Fibroblast of lung (primary cell): ENCODE measurements at regions not wholly inside any gene's neighbourhood (a gene's known extent, or its start where the extent isn't known, plus 50 kb on each side); places are given as distances from the start of the nearest gene placed in this dataset.
A peak's percentile ranks its signal among the peaks of the same experiment; 100 is the strongest.

Experiments
- DNase-seq, 2 donors: peaks; one replicate each; pipeline versions ENCODE4 v3.0.0 to v3.0.0-alpha.2; 2010; ENCODE audit warnings: low read depth in 2 of 2
- H2AFZ ChIP-seq: 2 replicates; pipeline ENCODE4 v1.5.1; 2012; ENCODE audit warnings: low read length, control low read depth, inconsistent platforms
- H3K27ac ChIP-seq: 2 replicates; pipeline ENCODE4 v1.5.1; 2011; ENCODE audit warnings: low read length, control low read depth; ENCODE audit not compliant: insufficient read depth
- H3K27me3 ChIP-seq: 2 replicates; pipeline ENCODE4 v1.5.1; 2011; ENCODE audit warnings: mild to moderate bottlenecking, low read length; ENCODE audit not compliant: control insufficient read depth, insufficient read depth
- H3K36me3 ChIP-seq: 2 replicates; pipeline ENCODE4 v1.5.1; 2011; ENCODE audit warnings: low read length; ENCODE audit not compliant: control insufficient read depth, insufficient read depth
- H3K4me1 ChIP-seq: 2 replicates; pipeline ENCODE4 v1.5.1; 2011; ENCODE audit warnings: low read length; ENCODE audit not compliant: control insufficient read depth, insufficient read depth; ENCODE audit errors: extremely low read depth
- H3K4me2 ChIP-seq: 2 replicates; pipeline ENCODE4 v1.5.1; 2011; ENCODE audit warnings: low read length, control low read depth; ENCODE audit not compliant: insufficient read depth; ENCODE audit errors: extremely low read depth
- H3K4me3 ChIP-seq, 4 experiments: fragments of 200-600 bp in 1 of 4; sonication (generic) in 1 of 4; replicated peaks in 1 of 4; 2 replicates each; pipeline ENCODE4 v1.5.1; 2011 to 2016; ENCODE audit warnings: low read length in 4 of 4, low read depth in 3 of 4, mild to moderate bottlenecking in 3 of 4, control low read depth in 2 of 4, inconsistent platforms in 1 of 4, mixed read lengths in 1 of 4; ENCODE audit not compliant: insufficient read depth in 1 of 4; ENCODE audit errors: control extremely low read depth in 1 of 4
- H3K79me2 ChIP-seq: 2 replicates; pipeline ENCODE4 v1.5.1; 2012; ENCODE audit warnings: mild to moderate bottlenecking, low read length, inconsistent platforms; ENCODE audit not compliant: control insufficient read depth, insufficient read depth
- H3K9ac ChIP-seq: 2 replicates; pipeline ENCODE4 v1.5.1; 2011; ENCODE audit warnings: mild to moderate bottlenecking, low read length, control low read depth; ENCODE audit not compliant: insufficient read depth
- H3K9me3 ChIP-seq: 2 replicates; pipeline ENCODE4 v1.5.1; 2012; ENCODE audit warnings: low read depth, low read length; ENCODE audit not compliant: control insufficient read depth, insufficient read depth
- H4K20me1 ChIP-seq: 2 replicates; pipeline ENCODE4 v1.5.1; 2011; ENCODE audit warnings: low read length; ENCODE audit not compliant: control insufficient read depth, insufficient read depth; ENCODE audit errors: extremely low read depth
- CTCF ChIP-seq, 2 donors: IDR thresholded peaks in 1 of 2; conservative IDR thresholded peaks in 1 of 2; 1 replicate in 1 of 2; 2 replicates in 1 of 2; pipeline ENCODE4 v1.5.1; 2011 to 2012; ENCODE audit warnings: low read length in 2 of 2, control low read depth in 1 of 2, inconsistent platforms in 1 of 2, low read depth in 1 of 2, mild to moderate bottlenecking in 1 of 2
- EZH2 ChIP-seq: IDR thresholded peaks from 2 replicates; pipeline ENCODE4 v1.5.1; 2012; ENCODE audit warnings: low read length, control low read depth, mild to moderate bottlenecking; ENCODE audit errors: missing control alignments

- Histone ChIP-seq H3K36me3 (no peaks in the 10 kb centered on the region), H3K4me1 (no peaks in the 10 kb centered on the region), H3K4me3 (no peak overlapping the region), H3K4me2 (no peak overlapping the region), H3K9ac (no peak overlapping the region), H3K79me2 (no peaks in the 10 kb centered on the region), H4K20me1 (no peaks in the 10 kb centered on the region), H3K27ac (no peak overlapping the region), H3K27me3 (no peaks in the 10 kb centered on the region), H2AFZ (no peak overlapping the region), H3K9me3 (no peaks in the 10 kb centered on the region)
- TF ChIP-seq EZH2, result no peak
- DNase-seq, result peak in 1 of 2 donors; percentile 43
Measured at GRCh38 chr18:66724664-66725356, 120.9 kb upstream of the CDH19 start.

- Histone ChIP-seq H3K9me3 (no peaks in the 10 kb centered on the region), H3K27me3 (no peaks in the 10 kb centered on the region), H3K79me2 (no peaks in the 10 kb centered on the region), H3K27ac (no peak overlapping the region), H2AFZ (no peak overlapping the region), H4K20me1 (no peaks in the 10 kb centered on the region), H3K4me1 (no peaks in the 10 kb centered on the region), H3K4me2 (no peak overlapping the region), H3K36me3 (no peaks in the 10 kb centered on the region), H3K9ac (no peak overlapping the region), H3K4me3 (no peak overlapping the region)
- no peak for TF ChIP-seq CTCF (conservative IDR thresholded peaks at IDR 0.05 in 1 of 2, IDR thresholded peaks at IDR 0.05 in 1 of 2; ENCODE audit: low read depth in 1 of 2, low read length in 2 of 2)
- TF ChIP-seq EZH2, result no peak
- no peak for DNase-seq
Measured at GRCh38 chr18:66722671-66723070, 118.8 kb upstream of the CDH19 start.

GRCh38 chr18:66708646-66709045 lies 104.8 kb upstream of the CDH19 start:
- TF ChIP-seq EZH2 (no peak), CTCF (conservative IDR thresholded peaks at IDR 0.05 in 1 of 2, IDR thresholded peaks at IDR 0.05 in 1 of 2; ENCODE audit: low read depth in 1 of 2, low read length in 2 of 2) (no peak)
- no peak overlapping the region for H3K27ac ChIP-seq
- DNase-seq, result no peak
- H3K4me3 ChIP-seq, result no peak overlapping the region
- no peak overlapping the region for H3K9ac ChIP-seq
- no peaks in the 10 kb centered on the region for H3K4me1 ChIP-seq
- no peak overlapping the region for H2AFZ ChIP-seq
- H4K20me1 ChIP-seq, result no peaks in the 10 kb centered on the region
- no peaks in the 10 kb centered on the region for H3K9me3 ChIP-seq
- no peak overlapping the region for H3K4me2 ChIP-seq
- no peaks in the 10 kb centered on the region for H3K79me2 ChIP-seq
- no peaks in the 10 kb centered on the region for H3K36me3 ChIP-seq
- no peaks in the 10 kb centered on the region for H3K27me3 ChIP-seq
